ENCODE measurements at regions not wholly inside any gene's neighbourhood (a gene's known extent, or its start where the extent isn't known, plus 50 kb on each side); places are given as distances from the start of the nearest gene placed in this dataset.

DNA sequence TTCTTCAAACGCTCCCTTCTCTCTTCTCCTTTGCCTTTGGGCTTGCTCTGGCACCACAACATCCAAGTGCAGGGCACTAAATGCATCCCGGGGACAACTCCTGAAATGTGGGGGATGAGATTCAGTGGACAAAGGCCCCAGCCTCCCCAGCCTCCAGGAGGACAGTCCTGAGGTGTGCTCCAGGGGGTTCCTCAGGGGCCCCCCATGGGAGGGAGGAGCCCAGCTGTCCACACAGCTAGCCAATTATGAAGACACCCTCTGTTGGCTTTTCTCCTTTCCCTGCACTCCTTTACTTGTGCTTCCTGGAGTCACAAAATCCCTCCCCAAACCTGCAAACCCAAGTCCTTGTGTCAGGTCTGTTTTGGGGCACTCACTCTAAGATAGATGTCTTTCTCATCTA, 735.4 kb downstream of the PTPRU start:
- no peak for TF ChIP-seq POLR2A (IDR thresholded peaks at IDR 0.05)
- TF ChIP-seq, protein P1, sequence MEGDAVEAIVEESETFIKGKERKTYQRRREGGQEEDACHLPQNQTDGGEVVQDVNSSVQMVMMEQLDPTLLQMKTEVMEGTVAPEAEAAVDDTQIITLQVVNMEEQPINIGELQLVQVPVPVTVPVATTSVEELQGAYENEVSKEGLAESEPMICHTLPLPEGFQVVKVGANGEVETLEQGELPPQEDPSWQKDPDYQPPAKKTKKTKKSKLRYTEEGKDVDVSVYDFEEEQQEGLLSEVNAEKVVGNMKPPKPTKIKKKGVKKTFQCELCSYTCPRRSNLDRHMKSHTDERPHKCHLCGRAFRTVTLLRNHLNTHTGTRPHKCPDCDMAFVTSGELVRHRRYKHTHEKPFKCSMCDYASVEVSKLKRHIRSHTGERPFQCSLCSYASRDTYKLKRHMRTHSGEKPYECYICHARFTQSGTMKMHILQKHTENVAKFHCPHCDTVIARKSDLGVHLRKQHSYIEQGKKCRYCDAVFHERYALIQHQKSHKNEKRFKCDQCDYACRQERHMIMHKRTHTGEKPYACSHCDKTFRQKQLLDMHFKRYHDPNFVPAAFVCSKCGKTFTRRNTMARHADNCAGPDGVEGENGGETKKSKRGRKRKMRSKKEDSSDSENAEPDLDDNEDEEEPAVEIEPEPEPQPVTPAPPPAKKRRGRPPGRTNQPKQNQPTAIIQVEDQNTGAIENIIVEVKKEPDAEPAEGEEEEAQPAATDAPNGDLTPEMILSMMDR (IDR thresholded peaks at IDR 0.05), result no peak

Measured in ovary (tissue), 3 donors.